ENCODE measurements at regions not wholly inside any gene's neighbourhood (a gene's known extent, or its start where the extent isn't known, plus 50 kb on each side); places are given as distances from the start of the nearest gene placed in this dataset.

- TF ChIP-seq CTCF (IDR thresholded peaks at IDR 0.05), result no peak
- TF ChIP-seq POLR2A (IDR thresholded peaks at IDR 0.05), result no peak
Measured at GRCh38 chr10:104546336-104546735, 94.8 kb upstream of the SORCS3 start.

Data from testis (tissue), 2 donors.